Calu3 (cell line): ENCODE measurements at regions not wholly inside any gene's neighbourhood (a gene's known extent, or its start where the extent isn't known, plus 50 kb on each side); places are given as distances from the start of the nearest gene placed in this dataset.

Experiments
- BruUV-seq: library from RNA; stranded (reverse); fragments of 400-500 nt; replicated peaks from 2 replicates; lab custom pipeline; 2021; lab: Mats Ljungman, UMichigan
- CTCF ChIA-PET: fragments of 300-600 bp; sonication (Branson Sonifier 250); formaldehyde crosslinking; loops from one replicate; lab custom pipeline; 2022; ENCODE audit warnings: antibody characterized with exemption; lab: Charles Lee
- DNase-seq: peaks from one replicate; pipeline ENCODE4 v3.0.0; 2022
- H3K27ac Mint-ChIP-seq: one replicate; pipeline ENCODE4 v1.8.0; 2022; ENCODE audit warnings: mixed read lengths; ENCODE audit not compliant: unreplicated experiment
- H3K27me3 Mint-ChIP-seq: one replicate; pipeline ENCODE4 v1.8.0; 2022; ENCODE audit warnings: mixed read lengths; ENCODE audit not compliant: unreplicated experiment
- H3K36me3 Mint-ChIP-seq: one replicate; pipeline ENCODE4 v1.8.0; 2022; ENCODE audit warnings: mild to moderate bottlenecking, moderate library complexity, mixed read lengths; ENCODE audit not compliant: insufficient read depth, unreplicated experiment
- H3K4me1 Mint-ChIP-seq: one replicate; pipeline ENCODE4 v1.8.0; 2022; ENCODE audit warnings: mild to moderate bottlenecking, low read depth, mixed read lengths; ENCODE audit not compliant: unreplicated experiment
- H3K4me3 Mint-ChIP-seq: one replicate; pipeline ENCODE4 v1.8.0; 2022; ENCODE audit warnings: mild to moderate bottlenecking, low read depth, moderate library complexity, mixed read lengths; ENCODE audit not compliant: unreplicated experiment
- H3K9me3 Mint-ChIP-seq: one replicate; pipeline ENCODE4 v1.8.0; 2022; ENCODE audit warnings: low read depth, mixed read lengths; ENCODE audit not compliant: unreplicated experiment
- CTCF ChIP-seq: fragments of 200-600 bp; IDR thresholded peaks from one replicate; pipeline ENCODE4 v1.8.0; 2022; ENCODE audit warnings: antibody characterized with exemption; ENCODE audit not compliant: unreplicated experiment
- intact Hi-C: fragments of 100-400 bp; cut with micrococcal nuclease; formaldehyde crosslinking; loops from one replicate; pipeline ENCODE4 v1.10.0; 2022; ENCODE audit not compliant: unreplicated experiment

GRCh38 chr1:29827801-29828525, 591.6 kb downstream of the PTPRU start:
- intact Hi-C loops = no loop called here
- Mint-ChIP-seq H3K36me3 (no peaks in the 10 kb centered on the region), H3K4me3 (no peak overlapping the region), H3K27ac (no peak overlapping the region), H3K9me3 (no peaks in the 10 kb centered on the region), H3K27me3 (peaks cover 37% of the 10 kb centered on the region), H3K4me1 (no peaks in the 10 kb centered on the region)
- TF ChIP-seq CTCF = no peak
- CTCF ChIA-PET = no interaction called here
- DNase-seq = no peak
- no TSS peak for BruUV-seq

DNA sequence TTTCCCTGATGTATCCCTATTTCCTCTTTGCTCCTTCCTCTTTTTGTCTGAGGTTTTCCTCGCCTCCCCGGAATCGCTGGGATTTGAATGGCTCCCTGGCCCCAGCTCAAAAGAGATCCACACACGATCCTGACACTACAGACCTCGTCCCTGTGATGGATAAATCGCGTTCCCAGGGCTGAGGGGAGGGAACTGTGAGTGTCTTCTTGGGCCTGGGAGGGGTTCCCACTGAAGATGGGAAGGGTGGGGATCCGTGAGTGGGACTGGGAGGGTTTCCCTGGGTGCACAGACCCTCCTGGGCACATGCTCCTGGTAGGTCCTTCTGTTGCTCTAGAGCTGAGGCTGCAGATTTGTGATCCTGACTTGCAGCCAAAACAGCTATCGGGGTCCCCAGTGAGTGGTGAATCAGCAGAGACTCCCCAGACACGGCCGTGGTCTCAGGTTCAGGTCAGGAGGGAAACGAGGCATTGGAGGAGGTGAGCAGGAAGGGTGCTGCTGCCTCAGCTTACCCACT, 591.0 kb downstream of the PTPRU start:
- H3K9me3 Mint-ChIP-seq = no peaks in the 10 kb centered on the region
- H3K4me3 Mint-ChIP-seq = no peak overlapping the region
- intact Hi-C loops = no loop called here
- H3K36me3 Mint-ChIP-seq = no peaks in the 10 kb centered on the region
- no peak for TF ChIP-seq CTCF
- CTCF ChIA-PET = no interaction called here
- peaks cover 31% of the 10 kb centered on the region for H3K27me3 Mint-ChIP-seq
- H3K4me1 Mint-ChIP-seq = no peaks in the 10 kb centered on the region
- H3K27ac Mint-ChIP-seq = no peak overlapping the region
- no peak for DNase-seq
- BruUV-seq = no TSS peak

- intact Hi-C loops = no loop called here
- H3K9me3 Mint-ChIP-seq = no peaks in the 10 kb centered on the region
- no peaks in the 10 kb centered on the region for H3K36me3 Mint-ChIP-seq
- peaks cover 29% of the 10 kb centered on the region for H3K27me3 Mint-ChIP-seq
- DNase-seq = no peak
- H3K4me1 Mint-ChIP-seq = no peaks in the 10 kb centered on the region
- no peak for TF ChIP-seq CTCF
- no TSS peak for BruUV-seq
- CTCF ChIA-PET = no interaction called here
- no peak overlapping the region for H3K27ac Mint-ChIP-seq
- no peak overlapping the region for H3K4me3 Mint-ChIP-seq
These were observed 590.3 kb downstream of the PTPRU start for GRCh38 chr1:29826646-29827045.

- no TSS peak for BruUV-seq
- Mint-ChIP-seq H3K27me3 (peaks cover 29% of the 10 kb centered on the region), H3K4me1 (no peaks in the 10 kb centered on the region), H3K36me3 (no peaks in the 10 kb centered on the region), H3K4me3 (no peak overlapping the region), H3K9me3 (no peaks in the 10 kb centered on the region), H3K27ac (no peak overlapping the region)
- DNase-seq = no peak
- CTCF ChIA-PET = no interaction called here
- intact Hi-C loops = no loop called here
- no peak for TF ChIP-seq CTCF
These were observed 589.7 kb downstream of the PTPRU start for GRCh38 chr1:29825941-29826415.
